AG04450 (cell line): ENCODE measurements at regions not wholly inside any gene's neighbourhood (a gene's known extent, or its start where the extent isn't known, plus 50 kb on each side); places are given as distances from the start of the nearest gene placed in this dataset.
A peak's percentile ranks its signal among the peaks of the same experiment; 100 is the strongest.

Experiments used
- CTCF ChIA-PET: fragments of 300-600, 350-600 bp; formaldehyde crosslinking; extraction: SDS; loops from one replicate; lab custom pipeline; 2022; ENCODE audit warnings: antibody characterized with exemption, inconsistent platforms; lab: Charles Lee
- POLR2A ChIA-PET: fragments of 350-600 bp; formaldehyde crosslinking; extraction: SDS; loops from one replicate; lab custom pipeline; 2021; ENCODE audit warnings: antibody characterized with exemption, inconsistent platforms; lab: Yijun Ruan, JAX
- DNase-seq: peaks from one replicate; pipeline ENCODE4 v3.0.0-alpha.2; 2011; ENCODE audit warnings: low read depth, low spot score
- H3K27ac ChIP-seq: one replicate; pipeline ENCODE4 v1.5.1; 2012; ENCODE audit warnings: low read depth, low read length, control low read depth
- H3K27me3 ChIP-seq: one replicate; pipeline ENCODE4 v1.6.0; 2012; ENCODE audit warnings: low read length; ENCODE audit not compliant: control insufficient read depth, insufficient read depth
- H3K4me3 ChIP-seq: 2 replicates; pipeline ENCODE4 v1.5.1; 2011; ENCODE audit warnings: mild to moderate bottlenecking, low read depth, low read length, control low read depth
- H3K9me3 ChIP-seq: 2 replicates; pipeline ENCODE4 v1.5.1; 2012; ENCODE audit warnings: low read length; ENCODE audit not compliant: control insufficient read depth, insufficient read depth
- CTCF ChIP-seq: IDR thresholded peaks from 2 replicates; pipeline ENCODE4 v1.5.1; 2011; ENCODE audit warnings: low read depth, low read length, control low read depth, inconsistent platforms

DNA sequence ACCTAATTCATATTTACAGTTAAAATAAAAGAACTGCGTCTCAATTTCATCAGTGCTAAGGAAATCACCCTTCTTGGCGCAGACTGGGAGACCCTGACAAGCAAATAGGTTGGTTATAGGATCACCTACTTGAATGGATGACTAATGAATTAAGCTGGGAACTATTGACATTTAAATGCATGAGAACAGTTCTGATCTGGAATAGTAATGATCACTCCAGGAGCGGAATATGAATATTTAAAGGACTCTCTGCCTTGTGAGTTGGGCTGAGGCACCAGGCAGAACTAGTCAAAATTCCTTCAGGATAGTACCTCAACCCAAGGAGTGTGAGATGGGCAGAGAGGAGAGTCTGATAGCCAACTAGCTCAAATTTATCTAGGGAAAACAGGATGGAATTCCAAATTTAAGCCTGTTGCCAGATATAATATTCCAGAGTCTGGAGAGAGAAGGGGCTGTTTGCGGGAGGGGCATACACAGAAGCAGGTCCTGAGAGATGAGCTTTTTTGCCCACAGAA is 364.4 kb downstream of the CSNK1G3 start:
- ChIA-PET CTCF (interaction anchor here (0.6 kb wide), 1 partner anchor 526 kb away, joined by 3 read pairs; no protein-coding TSS in a partner anchor), POLR2A (no interaction called here)
- H3K9me3 ChIP-seq, result no peaks in the 10 kb centered on the region
- TF ChIP-seq CTCF, result no peak
- H3K27me3 ChIP-seq, result no peaks in the 10 kb centered on the region
- H3K27ac ChIP-seq, result no peak overlapping the region
- H3K4me3 ChIP-seq, result no peak overlapping the region
- DNase-seq, result no peak

DNA sequence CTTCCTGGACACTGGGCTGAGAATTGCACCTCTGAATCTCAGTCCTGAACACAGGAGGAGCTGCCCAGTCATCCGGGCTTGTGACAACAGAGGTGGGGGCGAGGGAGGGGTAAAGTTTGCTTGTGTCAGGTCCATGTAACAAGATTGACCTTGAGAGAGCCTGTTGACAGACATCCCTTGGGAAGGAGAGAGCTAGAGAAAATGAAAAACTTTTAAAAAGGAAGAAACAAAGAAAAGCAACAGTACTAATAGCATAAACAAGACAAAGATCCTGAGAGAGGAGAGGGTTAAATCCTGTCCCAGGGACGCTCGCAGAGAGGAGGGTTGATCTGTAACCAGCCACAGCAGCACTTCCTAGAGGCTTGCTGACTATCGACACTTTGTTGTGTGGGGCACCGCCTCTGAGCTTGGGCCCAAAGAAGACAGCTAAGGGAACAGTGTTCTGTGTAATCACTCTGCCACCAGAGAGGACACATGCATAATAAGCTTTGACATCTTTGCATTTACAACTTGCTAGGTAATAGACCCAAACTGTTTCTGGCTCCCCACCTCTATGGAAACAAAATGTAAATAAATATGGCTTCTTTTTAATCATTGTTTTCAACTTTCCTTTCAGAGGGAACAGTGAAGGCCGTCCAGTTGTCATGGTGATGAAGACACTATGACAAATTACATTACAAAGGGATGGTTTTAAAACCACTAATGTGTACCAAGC is 363.7 kb downstream of the CSNK1G3 start:
- TF ChIP-seq CTCF, result no peak
- Histone ChIP-seq H3K27ac (no peak overlapping the region), H3K9me3 (no peaks in the 10 kb centered on the region), H3K27me3 (no peaks in the 10 kb centered on the region), H3K4me3 (no peak overlapping the region)
- ChIA-PET POLR2A (no interaction called here), CTCF (interaction anchor here (0.6 kb wide), 1 partner anchor 526 kb away, joined by 3 read pairs; no protein-coding TSS in a partner anchor)
- DNase-seq, result no peak

- no peak overlapping the region for H3K4me3 ChIP-seq
- no peak for TF ChIP-seq CTCF
- H3K27ac ChIP-seq, result peak overlapping the region; percentile 0
- no peaks in the 10 kb centered on the region for H3K9me3 ChIP-seq
- no peaks in the 10 kb centered on the region for H3K27me3 ChIP-seq
- peak; percentile 1 for DNase-seq
- CTCF ChIA-PET, result no interaction called here
- POLR2A ChIA-PET, result no interaction called here
These were observed 362.7 kb downstream of the CSNK1G3 start for GRCh38 chr5:123874600-123875201.

- no peak overlapping the region for H3K27ac ChIP-seq
- no peaks in the 10 kb centered on the region for H3K27me3 ChIP-seq
- no peak for DNase-seq
- POLR2A ChIA-PET, result no interaction called here
- no peak for TF ChIP-seq CTCF
- no peaks in the 10 kb centered on the region for H3K9me3 ChIP-seq
- CTCF ChIA-PET, result no interaction called here
- H3K4me3 ChIP-seq, result no peak overlapping the region
These were observed 361.9 kb downstream of the CSNK1G3 start for GRCh38 chr5:123873846-123874245.

DNA sequence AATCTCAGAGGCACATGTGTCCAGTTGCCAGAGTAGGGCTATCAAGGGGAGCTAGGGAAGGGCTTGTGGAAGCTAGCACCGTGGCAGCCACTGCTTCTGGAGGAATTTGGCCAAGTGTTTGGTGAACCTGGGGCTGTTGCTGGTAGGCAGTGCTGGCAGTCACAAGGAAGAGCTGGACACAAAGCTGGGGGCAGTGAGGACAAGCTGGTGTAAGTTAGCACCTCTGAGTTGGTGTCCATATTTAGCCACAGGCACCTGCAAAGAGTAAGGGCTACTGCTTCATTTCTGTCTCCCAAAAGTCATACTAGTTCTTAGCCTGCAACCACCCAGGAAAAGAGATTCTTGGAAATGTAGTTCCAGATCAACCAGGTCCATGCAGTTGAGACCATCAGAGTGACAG is 359.4 kb downstream of the CSNK1G3 start:
- no peaks in the 10 kb centered on the region for H3K9me3 ChIP-seq
- TF ChIP-seq CTCF, result no peak
- POLR2A ChIA-PET, result no interaction called here
- CTCF ChIA-PET, result no interaction called here
- no peaks in the 10 kb centered on the region for H3K27me3 ChIP-seq
- H3K27ac ChIP-seq, result no peak overlapping the region
- no peak overlapping the region for H3K4me3 ChIP-seq
- no peak for DNase-seq
